ENCODE measurements at regions not wholly inside any gene's neighbourhood (a gene's known extent, or its start where the extent isn't known, plus 50 kb on each side); places are given as distances from the start of the nearest gene placed in this dataset.
"Not testable (repeated sequence)": the region's sequence is repeated elsewhere in the genome, so short reads cannot be mapped to it uniquely, and the experiment has no call there.

DNA sequence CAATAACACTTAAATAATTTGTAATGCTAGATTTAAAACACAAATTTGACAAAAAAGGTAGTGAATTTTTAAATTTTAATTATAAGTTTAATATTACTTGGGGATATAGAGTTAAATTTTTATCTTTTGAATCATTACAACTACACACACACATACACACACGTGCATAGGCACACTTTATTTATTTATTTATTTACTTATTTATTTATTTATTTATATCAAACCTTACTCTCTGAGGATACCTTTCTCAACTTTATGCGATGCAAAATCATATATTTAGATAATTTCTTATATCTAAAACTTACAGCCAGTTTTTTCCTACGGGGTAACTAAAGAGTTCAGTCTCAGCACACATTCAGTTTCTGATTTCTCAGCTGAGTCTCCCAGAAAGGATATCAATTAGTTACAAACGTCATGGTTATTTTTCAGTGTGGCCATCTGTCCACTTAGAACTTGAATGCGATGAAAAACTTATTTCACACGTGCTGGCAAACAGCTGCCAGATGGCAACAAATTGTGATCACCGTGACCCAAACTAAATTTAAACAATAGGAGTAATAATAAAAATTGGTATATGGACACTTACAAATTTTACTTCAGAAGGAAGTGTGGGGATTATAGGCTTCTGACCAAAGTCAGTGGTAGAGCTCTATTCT lies 683.1 kb upstream of the PRR20A start:
- Histone ChIP-seq H3K9me3 (ENCODE audit: control insufficient read depth, insufficient read depth, low read length) (peaks cover 3% of the 10 kb centered on the region), H3K27me3 (ENCODE audit: control insufficient read depth, insufficient read depth, low read length) (no peaks in the 10 kb centered on the region), H3K36me3 (ENCODE audit: control insufficient read depth, insufficient read depth, low read length) (no peaks in the 10 kb centered on the region), H3K27ac (ENCODE audit: low read depth, low read length) (no peak overlapping the region), H3K4me3 (ENCODE audit: low read depth, low read length) (no peak overlapping the region), H3K4me1 (ENCODE audit: control insufficient read depth, insufficient read depth, low read length) (no peaks in the 10 kb centered on the region)
- WGBS (ENCODE audit: insufficient coverage), result 48% methylated on average over 2 of the region's 7 CpGs
- DNase-seq (ENCODE audit: low read depth in 4 of 6, low spot score in 6 of 6), result no peak

DNA sequence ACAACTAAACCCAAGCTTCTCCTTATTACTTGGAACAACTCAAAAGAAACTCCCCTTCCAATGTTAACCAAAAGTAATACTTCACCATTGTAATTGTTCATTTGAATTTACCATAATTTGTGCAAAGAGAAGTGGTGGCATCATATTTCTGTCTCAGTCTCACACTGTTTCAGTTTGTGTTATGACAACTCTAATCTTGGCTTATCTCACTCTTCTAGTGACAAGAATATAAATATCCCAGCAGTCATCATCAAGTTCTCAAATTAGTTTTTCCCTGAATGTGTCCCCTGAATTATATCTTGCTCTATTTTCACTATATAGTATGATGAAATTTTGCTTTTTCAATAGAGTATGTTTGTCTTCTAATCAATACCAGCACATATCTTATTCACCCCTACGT lies 681.4 kb upstream of the PRR20A start:
- no peaks in the 10 kb centered on the region for H3K36me3 ChIP-seq (ENCODE audit: control insufficient read depth, insufficient read depth, low read length)
- H3K4me3 ChIP-seq (ENCODE audit: low read depth, low read length), result no peak overlapping the region
- no peaks in the 10 kb centered on the region for H3K4me1 ChIP-seq (ENCODE audit: control insufficient read depth, insufficient read depth, low read length)
- H3K9me3 ChIP-seq (ENCODE audit: control insufficient read depth, insufficient read depth, low read length), result no peaks in the 10 kb centered on the region
- DNase-seq (ENCODE audit: low read depth in 4 of 6, low spot score in 6 of 6), result peak in 1 of 6 donors; percentile 15
- H3K27me3 ChIP-seq (ENCODE audit: control insufficient read depth, insufficient read depth, low read length), result no peaks in the 10 kb centered on the region
- H3K27ac ChIP-seq (ENCODE audit: low read depth, low read length), result no peak overlapping the region
- WGBS (ENCODE audit: insufficient coverage), result no CpG with 5 or more reads among the region's 1 CpG

DNA sequence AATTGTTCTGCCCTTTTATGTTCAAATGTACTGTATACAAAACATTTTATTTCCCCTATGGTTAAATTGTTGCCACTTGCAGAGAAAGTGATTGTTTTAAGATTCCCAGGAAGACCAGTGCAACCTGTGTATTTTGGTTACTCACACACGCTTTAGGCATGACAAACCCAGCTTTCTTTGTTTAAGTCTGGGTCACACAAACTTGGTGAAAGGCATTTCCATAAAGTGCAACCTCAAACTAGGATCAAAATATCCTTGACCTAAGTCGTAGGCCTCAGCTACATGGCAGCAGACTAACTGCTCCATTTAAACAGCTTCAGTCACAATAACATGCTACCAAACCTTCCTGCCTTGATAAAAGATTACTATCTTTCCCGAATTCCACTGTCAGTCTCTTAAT lies 639.0 kb upstream of the PRR20A start:
- Histone ChIP-seq H3K27ac (ENCODE audit: low read depth, low read length) (no peak overlapping the region), H3K9me3 (ENCODE audit: control insufficient read depth, insufficient read depth, low read length) (no peaks in the 10 kb centered on the region), H3K4me1 (ENCODE audit: control insufficient read depth, insufficient read depth, low read length) (no peaks in the 10 kb centered on the region), H3K4me3 (ENCODE audit: low read depth, low read length) (no peak overlapping the region), H3K36me3 (ENCODE audit: control insufficient read depth, insufficient read depth, low read length) (no peaks in the 10 kb centered on the region), H3K27me3 (ENCODE audit: control insufficient read depth, insufficient read depth, low read length) (no peaks in the 10 kb centered on the region)
- DNase-seq (ENCODE audit: low read depth in 4 of 6, low spot score in 6 of 6), result no peak
- WGBS (ENCODE audit: insufficient coverage), result 80% methylated on average over 2 of the region's 3 CpGs

DNA sequence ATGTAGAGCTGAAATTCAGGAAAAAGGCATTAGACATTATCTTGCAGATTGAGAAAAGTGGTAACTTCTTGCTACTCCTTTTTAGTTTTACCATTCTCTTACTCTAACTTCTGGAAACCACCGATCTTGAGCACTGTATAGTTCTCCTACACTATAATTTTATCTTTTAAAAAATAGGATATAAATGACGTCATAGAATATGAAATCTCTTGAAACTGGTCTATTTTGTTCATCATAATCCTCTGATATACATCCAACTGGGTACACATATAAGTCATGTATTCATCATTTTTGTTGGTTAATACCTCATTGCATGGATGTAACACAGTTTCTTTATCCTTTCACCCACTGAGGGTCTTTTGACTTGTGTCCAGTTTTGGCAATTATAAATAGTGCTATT lies 629.9 kb upstream of the PRR20A start:
- no CpG with 5 or more reads among the region's 2 CpGs for WGBS (ENCODE audit: insufficient coverage)
- no peak for DNase-seq (ENCODE audit: low read depth in 4 of 6, low spot score in 6 of 6)
- H3K9me3 ChIP-seq (ENCODE audit: control insufficient read depth, insufficient read depth, low read length), result no peaks in the 10 kb centered on the region

DNA sequence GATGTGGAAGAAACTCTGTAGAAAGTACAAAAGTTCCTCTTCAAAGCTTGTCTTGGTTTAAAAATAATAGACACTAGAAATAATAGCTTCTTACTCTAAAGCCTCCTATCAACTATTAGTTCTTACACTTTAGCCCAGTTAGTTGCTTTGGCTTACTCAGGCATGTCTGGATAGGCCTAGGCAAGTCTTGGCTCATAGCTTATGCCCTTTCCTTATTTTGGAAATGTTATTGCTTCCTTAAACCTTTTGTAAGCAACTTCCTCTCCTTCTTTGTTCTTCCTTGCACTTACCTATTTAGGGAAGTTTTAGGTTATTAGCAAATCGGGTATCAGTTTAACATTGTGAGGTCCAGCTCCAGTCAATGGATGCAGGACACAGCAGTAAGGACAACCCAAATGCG lies 628.4 kb upstream of the PRR20A start:
- WGBS (ENCODE audit: insufficient coverage), result 75% methylated on average over 2 of the region's 2 CpGs
- H3K27ac ChIP-seq (ENCODE audit: low read depth, low read length); H3K9me3 ChIP-seq (ENCODE audit: control insufficient read depth, insufficient read depth, low read length); DNase-seq (ENCODE audit: low read depth in 4 of 6, low spot score in 6 of 6); H3K4me3 ChIP-seq (ENCODE audit: low read depth, low read length); H3K27me3 ChIP-seq (ENCODE audit: control insufficient read depth, insufficient read depth, low read length); H3K4me1 ChIP-seq (ENCODE audit: control insufficient read depth, insufficient read depth, low read length); H3K36me3 ChIP-seq (ENCODE audit: control insufficient read depth, insufficient read depth, low read length): not testable (repeated sequence)

More for the DNA sequence above, 629.9 kb upstream of the PRR20A start:
- no peaks in the 10 kb centered on the region for H3K36me3 ChIP-seq (ENCODE audit: control insufficient read depth, insufficient read depth, low read length)
- no peak overlapping the region for H3K4me3 ChIP-seq (ENCODE audit: low read depth, low read length)
- no peak overlapping the region for H3K27ac ChIP-seq (ENCODE audit: low read depth, low read length)
- no peaks in the 10 kb centered on the region for H3K4me1 ChIP-seq (ENCODE audit: control insufficient read depth, insufficient read depth, low read length)
- no peaks in the 10 kb centered on the region for H3K27me3 ChIP-seq (ENCODE audit: control insufficient read depth, insufficient read depth, low read length)

DNA sequence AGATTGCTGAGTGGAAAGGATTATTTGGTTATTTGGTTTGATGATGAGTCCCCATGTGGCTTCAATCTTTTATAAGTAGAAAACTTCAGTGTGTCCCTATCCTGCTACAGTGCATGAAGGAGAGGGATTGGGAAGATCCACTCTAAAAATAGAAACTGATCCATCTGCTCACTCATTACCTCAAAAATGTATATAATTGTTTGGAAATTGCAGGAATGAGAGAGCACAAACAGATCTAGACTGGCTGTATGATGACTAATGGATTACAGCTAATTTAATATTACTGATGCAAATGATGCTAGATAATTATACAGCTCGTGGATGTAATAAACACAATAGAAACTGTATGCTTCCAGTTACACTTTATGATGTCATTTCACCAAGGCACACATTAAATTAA lies 625.3 kb upstream of the PRR20A start:
- WGBS (ENCODE audit: insufficient coverage), result no CpG with 5 or more reads among the region's 1 CpG
- Histone ChIP-seq H3K36me3 (ENCODE audit: control insufficient read depth, insufficient read depth, low read length) (no peaks in the 10 kb centered on the region), H3K27ac (ENCODE audit: low read depth, low read length) (no peak overlapping the region), H3K9me3 (ENCODE audit: control insufficient read depth, insufficient read depth, low read length) (peaks cover 1% of the 10 kb centered on the region), H3K27me3 (ENCODE audit: control insufficient read depth, insufficient read depth, low read length) (no peaks in the 10 kb centered on the region), H3K4me1 (ENCODE audit: control insufficient read depth, insufficient read depth, low read length) (no peaks in the 10 kb centered on the region), H3K4me3 (ENCODE audit: low read depth, low read length) (no peak overlapping the region)
- DNase-seq (ENCODE audit: low read depth in 4 of 6, low spot score in 6 of 6), result no peak

DNA sequence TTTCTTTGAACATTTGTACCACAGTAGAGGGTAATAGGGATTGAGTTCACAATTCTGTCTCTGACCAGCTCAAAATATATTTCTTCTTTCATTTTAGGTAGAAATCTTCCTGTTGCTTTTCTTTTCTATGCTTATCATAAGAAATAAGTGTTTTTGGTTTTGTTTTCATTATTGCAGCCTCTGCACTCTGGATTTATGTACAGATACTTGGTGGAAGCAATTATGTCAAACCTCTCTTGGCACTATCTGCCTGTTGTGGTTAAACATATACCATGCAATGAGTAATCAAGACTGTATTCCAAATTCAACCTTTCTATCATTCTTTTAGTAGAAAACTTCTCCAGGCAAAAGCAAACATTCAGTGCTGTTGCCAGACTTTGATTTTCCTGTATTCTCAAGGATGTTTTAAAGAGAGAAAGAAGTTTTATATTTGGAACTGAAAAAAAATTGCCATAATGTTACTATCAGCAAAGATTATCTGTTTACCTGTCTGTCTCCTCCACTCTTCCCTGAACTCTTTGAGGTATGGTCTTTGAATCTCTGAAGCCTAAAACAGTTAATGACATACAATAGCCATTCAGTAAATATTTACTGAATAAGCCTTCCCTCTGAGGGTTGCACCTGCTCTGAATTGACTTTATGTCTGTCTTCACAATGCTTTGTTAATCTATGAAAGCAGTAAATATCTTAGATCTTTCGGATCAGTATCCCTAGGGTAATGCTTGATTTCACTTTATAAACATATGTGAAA lies 612.5 kb upstream of the PRR20A start:
- H3K4me3 ChIP-seq (ENCODE audit: low read depth, low read length), result no peak overlapping the region
- DNase-seq (ENCODE audit: low read depth in 4 of 6, low spot score in 6 of 6), result no peak
- H3K27ac ChIP-seq (ENCODE audit: low read depth, low read length), result no peak overlapping the region
- no peaks in the 10 kb centered on the region for H3K9me3 ChIP-seq (ENCODE audit: control insufficient read depth, insufficient read depth, low read length)
- no peaks in the 10 kb centered on the region for H3K27me3 ChIP-seq (ENCODE audit: control insufficient read depth, insufficient read depth, low read length)
- H3K36me3 ChIP-seq (ENCODE audit: control insufficient read depth, insufficient read depth, low read length), result no peaks in the 10 kb centered on the region
- H3K4me1 ChIP-seq (ENCODE audit: control insufficient read depth, insufficient read depth, low read length), result no peaks in the 10 kb centered on the region
- no CpG with 5 or more reads among the region's 1 CpG for WGBS (ENCODE audit: insufficient coverage)

DNA sequence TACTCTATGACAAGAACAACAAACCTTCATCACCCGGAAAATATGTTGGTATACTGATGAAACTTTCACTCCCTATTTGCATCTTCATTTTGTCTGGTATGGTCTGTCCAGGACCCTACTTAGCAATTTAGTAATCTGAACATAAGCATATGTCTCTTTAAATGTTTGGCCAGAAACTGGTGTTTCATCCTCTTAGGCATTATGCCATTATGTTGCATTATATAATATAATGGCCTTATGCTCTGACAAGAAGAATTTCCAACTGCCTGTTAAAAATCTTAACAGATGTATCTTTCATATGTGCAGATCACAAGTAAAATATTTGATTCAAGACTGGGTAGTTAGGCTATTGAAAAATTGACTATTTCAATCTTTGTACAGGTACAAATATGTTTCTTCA lies 610.6 kb upstream of the PRR20A start:
- no peak overlapping the region for H3K4me3 ChIP-seq (ENCODE audit: low read depth, low read length)
- no peaks in the 10 kb centered on the region for H3K9me3 ChIP-seq (ENCODE audit: control insufficient read depth, insufficient read depth, low read length)
- H3K4me1 ChIP-seq (ENCODE audit: control insufficient read depth, insufficient read depth, low read length), result no peaks in the 10 kb centered on the region
- no peak overlapping the region for H3K27ac ChIP-seq (ENCODE audit: low read depth, low read length)
- no peaks in the 10 kb centered on the region for H3K27me3 ChIP-seq (ENCODE audit: control insufficient read depth, insufficient read depth, low read length)
- H3K36me3 ChIP-seq (ENCODE audit: control insufficient read depth, insufficient read depth, low read length), result no peaks in the 10 kb centered on the region
- DNase-seq (ENCODE audit: low read depth in 4 of 6, low spot score in 6 of 6), result peak in 1 of 6 donors; percentile 62
- no CpG with 5 or more reads among the region's 1 CpG for WGBS (ENCODE audit: insufficient coverage)

DNA sequence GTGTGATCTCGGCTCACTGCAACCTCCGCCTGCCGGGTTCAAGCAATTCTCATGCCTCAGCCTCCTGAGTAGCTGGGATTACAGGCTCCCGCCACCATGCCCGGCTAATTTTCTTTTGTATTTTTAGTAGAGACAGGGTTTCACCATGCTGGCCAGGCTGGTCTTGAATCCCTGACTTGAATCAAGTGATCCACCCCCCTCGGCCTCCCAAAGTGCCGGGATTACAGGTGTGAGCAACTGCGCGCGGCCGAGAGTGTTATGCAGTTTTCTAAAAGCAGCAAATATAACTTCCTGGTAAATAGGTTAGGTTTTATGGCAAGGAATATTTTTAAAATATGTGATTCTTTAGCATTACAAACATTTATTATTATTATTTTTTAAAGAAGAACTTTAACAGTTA lies 592.8 kb upstream of the PRR20A start:
- H3K36me3 ChIP-seq (ENCODE audit: control insufficient read depth, insufficient read depth, low read length); H3K27me3 ChIP-seq (ENCODE audit: control insufficient read depth, insufficient read depth, low read length); H3K9me3 ChIP-seq (ENCODE audit: control insufficient read depth, insufficient read depth, low read length); DNase-seq (ENCODE audit: low read depth in 4 of 6, low spot score in 6 of 6); H3K4me3 ChIP-seq (ENCODE audit: low read depth, low read length); H3K4me1 ChIP-seq (ENCODE audit: control insufficient read depth, insufficient read depth, low read length); H3K27ac ChIP-seq (ENCODE audit: low read depth, low read length): not testable (repeated sequence)
- WGBS (ENCODE audit: insufficient coverage), result 100% methylated on average over 1 of the region's 11 CpGs

DNA sequence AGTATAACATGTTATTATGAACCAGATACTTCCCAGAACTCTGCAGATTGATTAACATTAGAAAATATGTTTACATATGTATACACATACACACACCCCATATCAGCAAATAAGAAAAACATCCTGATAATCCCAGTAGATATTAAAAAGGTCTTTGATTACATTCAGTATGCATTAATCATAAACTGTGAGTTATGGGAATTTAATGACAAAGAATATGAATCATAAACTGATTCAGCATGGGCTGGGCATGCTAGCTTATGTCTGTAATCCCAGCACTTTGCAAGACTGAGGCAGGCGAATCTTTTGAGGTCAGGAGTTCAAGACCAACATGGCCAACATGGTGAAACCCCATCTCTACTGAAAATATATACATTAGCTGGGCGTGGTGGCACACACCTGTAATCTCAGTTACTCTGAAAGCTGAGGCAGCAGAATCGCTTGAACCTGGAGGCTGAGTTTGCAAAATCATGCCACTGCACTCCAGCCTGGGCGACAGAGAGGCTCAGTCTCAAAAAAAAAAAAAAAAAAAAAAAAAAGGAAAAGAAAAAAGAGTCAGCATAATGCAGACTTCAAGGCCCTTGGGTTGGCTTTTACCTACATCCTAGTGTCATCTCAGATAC lies 581.9 kb upstream of the PRR20A start:
- Histone ChIP-seq H3K4me1 (ENCODE audit: control insufficient read depth, insufficient read depth, low read length) (no peaks in the 10 kb centered on the region), H3K9me3 (ENCODE audit: control insufficient read depth, insufficient read depth, low read length) (no peaks in the 10 kb centered on the region), H3K36me3 (ENCODE audit: control insufficient read depth, insufficient read depth, low read length) (no peaks in the 10 kb centered on the region), H3K27me3 (ENCODE audit: control insufficient read depth, insufficient read depth, low read length) (no peaks in the 10 kb centered on the region), H3K4me3 (ENCODE audit: low read depth, low read length) (no peak overlapping the region), H3K27ac (ENCODE audit: low read depth, low read length) (no peak overlapping the region)
- WGBS (ENCODE audit: insufficient coverage), result 89% methylated on average over 2 of the region's 4 CpGs
- no peak for DNase-seq (ENCODE audit: low read depth in 4 of 6, low spot score in 6 of 6)
